NB4 (cell line): ENCODE measurements at regions not wholly inside any gene's neighbourhood (a gene's known extent, or its start where the extent isn't known, plus 50 kb on each side); places are given as distances from the start of the nearest gene placed in this dataset.
"Not testable (repeated sequence)": the region's sequence is repeated elsewhere in the genome, so short reads cannot be mapped to it uniquely, and the experiment has no call there.

Experiments
- POLR2A ChIP-seq: IDR thresholded peaks from 2 replicates; pipeline ENCODE4 v1.6.1; 2011; ENCODE audit warnings: mild to moderate bottlenecking; ENCODE audit not compliant: insufficient read length; ENCODE audit errors: extremely low read depth
- TF ChIP-seq, protein P1 (sequence below): IDR thresholded peaks from one replicate; pipeline ENCODE4 v1.5.1; 2012; ENCODE audit warnings: low read depth, low read length
- TF ChIP-seq, protein P2 (sequence below): IDR thresholded peaks from 2 replicates; pipeline ENCODE4 v1.6.1; 2011; ENCODE audit warnings: low read depth, low read length

DNA sequence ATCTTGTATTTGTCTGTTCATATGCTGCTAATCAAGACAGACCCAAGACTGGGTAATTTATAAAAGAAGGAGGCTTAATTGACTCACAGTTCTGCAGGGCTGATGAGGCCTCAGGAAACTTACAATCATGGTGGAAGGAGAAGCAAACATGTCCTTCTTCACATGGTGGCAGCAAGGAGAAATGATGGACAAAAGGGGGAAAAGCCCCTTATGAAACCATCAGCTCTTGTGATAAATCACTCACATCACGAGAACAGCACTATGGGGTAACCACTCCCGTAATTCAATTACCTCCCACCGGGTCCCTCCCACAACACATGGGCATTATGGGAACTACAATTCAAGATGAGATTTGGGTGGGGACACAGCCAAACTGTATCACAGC, 117.0 kb downstream of the TTC6 start:
- TF ChIP-seq, protein P1, sequence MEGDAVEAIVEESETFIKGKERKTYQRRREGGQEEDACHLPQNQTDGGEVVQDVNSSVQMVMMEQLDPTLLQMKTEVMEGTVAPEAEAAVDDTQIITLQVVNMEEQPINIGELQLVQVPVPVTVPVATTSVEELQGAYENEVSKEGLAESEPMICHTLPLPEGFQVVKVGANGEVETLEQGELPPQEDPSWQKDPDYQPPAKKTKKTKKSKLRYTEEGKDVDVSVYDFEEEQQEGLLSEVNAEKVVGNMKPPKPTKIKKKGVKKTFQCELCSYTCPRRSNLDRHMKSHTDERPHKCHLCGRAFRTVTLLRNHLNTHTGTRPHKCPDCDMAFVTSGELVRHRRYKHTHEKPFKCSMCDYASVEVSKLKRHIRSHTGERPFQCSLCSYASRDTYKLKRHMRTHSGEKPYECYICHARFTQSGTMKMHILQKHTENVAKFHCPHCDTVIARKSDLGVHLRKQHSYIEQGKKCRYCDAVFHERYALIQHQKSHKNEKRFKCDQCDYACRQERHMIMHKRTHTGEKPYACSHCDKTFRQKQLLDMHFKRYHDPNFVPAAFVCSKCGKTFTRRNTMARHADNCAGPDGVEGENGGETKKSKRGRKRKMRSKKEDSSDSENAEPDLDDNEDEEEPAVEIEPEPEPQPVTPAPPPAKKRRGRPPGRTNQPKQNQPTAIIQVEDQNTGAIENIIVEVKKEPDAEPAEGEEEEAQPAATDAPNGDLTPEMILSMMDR: not testable (repeated sequence)
- not testable (repeated sequence) for TF ChIP-seq POLR2A
- TF ChIP-seq, protein P2, sequence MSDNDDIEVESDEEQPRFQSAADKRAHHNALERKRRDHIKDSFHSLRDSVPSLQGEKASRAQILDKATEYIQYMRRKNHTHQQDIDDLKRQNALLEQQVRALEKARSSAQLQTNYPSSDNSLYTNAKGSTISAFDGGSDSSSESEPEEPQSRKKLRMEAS: not testable (repeated sequence)
